NCI-H187 (cell line): ENCODE measurements at regions not wholly inside any gene's neighbourhood (a gene's known extent, or its start where the extent isn't known, plus 50 kb on each side); places are given as distances from the start of the nearest gene placed in this dataset.

Experiments used
- DNase-seq, 2 experiments: peaks; one replicate each; lab custom pipeline; 2025; lab: John Stamatoyannopoulos, UW

- DNase-seq = no peak
Measured at GRCh38 chr15:62573876-62574275, 408.8 kb upstream of the C2CD4B start.

DNA sequence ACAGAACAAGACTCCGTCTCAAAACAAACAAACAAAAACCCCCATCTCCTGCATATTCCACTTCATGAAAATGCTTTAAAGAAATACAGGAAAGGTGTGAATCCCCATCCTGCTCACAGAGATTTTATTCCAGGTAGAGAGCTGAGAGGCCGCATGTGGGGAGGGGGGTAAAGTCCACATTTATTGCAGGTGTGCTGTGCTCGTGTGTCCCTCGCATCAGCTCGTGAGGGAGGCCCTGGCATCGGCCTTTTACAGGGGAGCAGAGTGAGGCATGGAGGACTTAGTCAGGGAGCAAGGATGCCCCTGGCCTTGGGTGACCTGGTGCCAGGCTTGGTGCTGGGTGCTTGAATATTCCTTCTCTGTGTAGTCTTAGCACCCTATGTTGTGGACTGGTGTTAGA, 413.5 kb upstream of the C2CD4B start:
- no peak for DNase-seq

DNA sequence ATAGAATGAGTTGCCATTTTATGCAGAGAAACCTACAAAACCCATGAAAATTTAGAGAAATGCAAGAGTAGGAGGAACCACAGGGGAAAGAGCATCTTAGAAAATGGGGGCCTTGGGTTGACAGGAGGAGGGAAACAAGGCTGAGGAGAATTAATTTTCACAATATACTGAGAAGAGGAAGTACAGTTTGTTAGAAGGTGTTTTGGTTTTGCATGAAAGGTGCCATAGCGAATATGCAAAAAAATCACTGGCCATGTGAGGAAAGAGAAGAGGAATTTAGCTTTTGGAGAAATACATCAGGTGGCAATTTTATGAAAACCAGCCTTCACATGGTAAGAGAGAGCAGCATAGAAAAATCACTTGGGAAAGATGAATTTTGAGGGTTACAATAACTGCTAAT, 413.9 kb upstream of the C2CD4B start:
- DNase-seq = no peak

- no peak for DNase-seq
Measured at GRCh38 chr15:62579842-62580241, 414.8 kb upstream of the C2CD4B start.

DNA sequence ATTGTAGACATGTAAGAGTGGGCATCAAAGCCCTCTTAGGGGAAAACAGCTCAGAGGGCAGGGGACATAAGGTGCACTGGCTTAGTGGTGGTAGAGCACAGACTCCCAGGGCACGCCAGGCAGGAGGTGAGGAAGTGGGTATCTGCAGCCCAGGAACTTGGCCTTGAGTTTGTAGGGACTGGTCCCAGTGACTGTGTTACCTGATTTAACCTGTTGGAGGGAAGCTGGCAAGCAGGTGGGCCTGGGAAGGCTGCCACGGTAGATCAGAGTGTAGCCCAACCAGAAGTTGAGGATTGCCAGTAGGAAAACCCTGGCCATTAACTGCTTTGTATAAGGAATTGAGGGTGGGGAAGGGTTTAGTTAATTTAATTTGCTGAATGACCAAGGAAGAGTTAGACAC, 417.5 kb upstream of the C2CD4B start:
- no peak for DNase-seq

DNA sequence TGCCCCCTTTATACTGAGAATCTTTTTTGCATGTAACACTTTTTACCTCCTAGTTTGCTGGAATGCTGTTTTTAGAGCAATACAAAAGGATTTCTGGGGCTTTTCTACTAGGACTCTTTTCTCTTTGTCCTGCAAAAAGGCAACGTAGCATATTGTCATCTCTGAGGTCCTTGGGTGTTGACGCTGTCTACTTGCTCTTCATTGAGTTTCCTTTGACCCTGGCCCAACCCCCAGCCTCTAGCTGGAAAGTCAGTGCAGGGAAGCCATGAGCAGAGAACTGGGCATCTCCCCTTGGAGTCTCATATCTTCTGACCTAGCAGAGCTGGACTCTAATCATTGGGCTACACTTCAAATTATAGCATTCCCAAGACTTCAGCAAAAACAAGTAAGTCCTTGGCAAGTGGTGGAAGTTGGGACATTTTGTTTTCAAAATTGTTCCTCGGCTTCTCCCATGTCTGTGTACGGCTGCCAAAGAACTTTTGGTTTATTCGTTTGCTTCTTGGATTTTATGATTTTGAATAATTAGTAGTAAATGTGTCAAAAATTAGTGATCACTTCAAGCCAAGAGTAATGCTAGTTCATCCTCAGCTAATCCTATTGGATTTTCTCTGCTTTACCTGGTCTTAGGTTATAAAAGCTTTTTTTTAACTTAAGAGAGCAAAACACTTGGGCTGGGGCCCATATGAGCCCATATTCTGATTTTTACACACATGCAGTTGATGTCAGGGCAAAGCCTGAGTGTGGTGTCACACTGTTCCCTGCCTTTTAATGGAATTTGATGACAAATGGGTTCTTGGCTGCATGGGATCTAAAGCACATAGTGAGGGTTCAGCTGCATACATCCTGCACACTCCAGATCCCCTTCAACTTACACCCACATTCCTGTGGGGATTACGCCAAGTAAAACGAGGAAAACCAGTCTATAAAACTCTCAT, 419.5 kb upstream of the C2CD4B start:
- no peak for DNase-seq

GRCh38 chr15:62588938-62589670, 424.0 kb upstream of the C2CD4B start:
- no peak for DNase-seq

DNA sequence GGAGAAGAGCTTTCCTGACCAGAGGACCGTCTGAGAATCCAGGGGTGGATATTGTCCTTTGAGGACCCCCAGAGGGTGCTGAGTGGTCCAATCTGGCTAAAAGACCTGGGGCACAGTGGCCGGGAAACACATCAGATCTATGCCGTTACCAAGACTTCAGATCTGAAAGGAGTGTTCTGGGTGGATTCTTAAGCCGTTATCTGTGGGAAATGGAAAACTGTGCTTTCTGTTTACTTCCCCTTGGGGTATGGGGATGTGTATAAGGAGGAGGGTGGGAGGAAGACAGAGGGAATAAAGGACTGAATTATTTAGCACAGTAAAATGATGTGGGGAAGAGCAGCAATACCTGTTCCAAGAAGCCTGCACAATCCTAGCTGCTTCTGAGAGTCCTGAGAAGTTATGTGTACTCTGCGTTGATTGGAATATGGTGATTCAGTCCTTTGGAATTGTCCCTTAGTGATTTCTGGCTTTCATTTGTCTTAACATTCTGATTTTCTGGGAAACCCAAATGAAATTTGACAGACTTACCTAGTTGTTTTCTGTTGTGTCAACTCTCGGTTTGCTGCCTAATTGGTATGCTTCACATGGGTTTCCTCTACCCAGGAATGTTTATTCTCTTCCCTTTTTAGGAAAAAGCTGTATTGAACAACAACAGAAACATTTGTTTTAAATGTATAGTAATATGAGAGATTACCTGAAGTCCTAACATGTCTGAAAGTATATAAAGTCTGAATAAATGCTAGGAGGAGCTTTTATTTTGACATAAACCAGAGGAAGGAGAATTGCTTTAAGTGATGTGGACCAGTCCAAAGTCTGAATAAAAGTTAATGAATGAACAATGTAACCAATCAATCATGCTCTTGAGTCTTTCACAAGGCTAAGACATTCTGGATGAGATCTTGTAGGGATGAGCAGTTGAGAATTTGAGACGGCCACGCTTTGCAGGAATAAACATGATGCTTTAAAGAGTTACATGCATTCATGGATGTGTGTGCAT, 427.1 kb upstream of the C2CD4B start:
- DNase-seq = no peak

GRCh38 chr15:62592920-62593319, 427.8 kb upstream of the C2CD4B start:
- no peak for DNase-seq

DNA sequence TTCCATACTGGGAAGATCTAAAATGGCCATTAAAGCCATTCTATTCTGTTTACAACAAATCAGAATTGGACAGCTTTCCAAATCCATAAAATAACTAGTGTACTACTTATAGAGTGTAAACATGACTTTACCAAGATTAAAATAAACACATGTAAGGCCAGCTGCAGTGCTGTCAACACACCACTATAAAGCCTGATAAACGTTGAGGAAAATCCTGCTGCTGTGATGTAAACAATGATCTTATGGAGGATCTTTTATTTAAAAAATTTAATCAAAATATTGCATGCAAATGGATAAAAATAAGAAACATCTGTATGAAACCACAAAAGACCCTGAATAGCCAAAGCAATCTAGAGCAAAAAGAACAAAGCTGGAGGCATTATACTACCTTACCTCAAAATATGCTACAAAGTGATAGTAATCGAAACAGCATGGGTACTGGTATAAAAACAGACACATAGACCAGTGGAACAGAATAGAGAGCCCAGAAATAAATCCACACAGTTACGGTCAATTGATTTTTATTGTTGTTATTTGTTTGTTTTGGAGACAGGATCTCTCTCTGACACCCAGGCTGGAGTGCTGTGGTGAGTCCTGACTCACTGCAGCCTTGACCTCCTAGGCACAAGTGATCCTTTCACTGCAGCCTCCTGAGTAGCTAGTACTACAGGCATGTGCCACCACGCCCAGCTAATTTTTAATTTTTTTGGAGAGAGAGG, 428.8 kb upstream of the C2CD4B start:
- DNase-seq = no peak

GRCh38 chr15:62598217-62598616, 433.1 kb upstream of the C2CD4B start:
- DNase-seq = no peak

DNA sequence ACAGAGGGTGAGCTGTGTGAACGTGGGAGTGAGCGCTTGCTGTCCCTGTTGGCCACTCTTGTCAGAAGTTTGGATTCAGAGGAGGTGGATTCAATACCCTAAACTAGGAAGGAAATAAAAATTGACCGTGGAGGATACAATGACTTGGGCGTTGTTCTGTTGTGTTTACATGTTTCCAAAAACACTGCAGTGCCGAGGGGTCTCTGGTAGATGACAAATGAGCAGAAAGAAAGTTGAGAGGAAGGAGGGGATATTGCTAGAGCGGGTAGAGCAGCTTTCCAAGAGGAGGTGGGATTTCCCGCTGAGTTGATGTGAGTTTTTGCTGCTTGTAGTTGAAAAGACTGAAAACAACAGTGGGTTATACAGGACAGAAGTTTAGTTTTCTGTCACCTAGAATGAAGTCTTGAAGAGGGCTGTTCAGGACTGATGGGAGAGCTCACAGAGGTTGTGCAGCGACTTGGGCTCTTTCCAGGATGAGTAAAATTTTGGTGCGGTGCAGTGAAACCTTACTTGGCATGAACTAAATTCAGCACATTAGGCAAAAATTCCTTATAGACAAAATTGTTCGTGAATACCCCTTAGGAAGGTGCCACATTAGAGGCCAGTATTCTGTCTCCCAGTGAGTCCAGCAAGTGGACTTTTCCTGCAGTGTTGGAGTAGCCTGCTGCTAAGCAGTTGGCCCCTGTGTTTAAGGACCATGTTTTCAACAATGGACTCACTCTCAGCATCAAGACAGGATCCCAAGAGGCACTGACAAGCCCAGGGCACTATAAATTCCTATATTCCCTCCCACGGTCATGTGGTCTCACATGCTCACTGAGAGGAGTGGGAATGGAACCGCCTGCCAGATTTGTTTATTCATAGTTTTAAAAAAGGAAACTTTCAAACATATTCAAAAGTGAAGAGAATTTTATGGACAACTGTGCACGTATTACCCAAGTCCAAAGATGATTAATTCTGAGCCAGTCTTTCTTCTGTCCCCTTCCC, 435.0 kb upstream of the C2CD4B start:
- DNase-seq = no peak

- DNase-seq = no peak
Measured at GRCh38 chr15:62601777-62602545, 436.9 kb upstream of the C2CD4B start.

DNA sequence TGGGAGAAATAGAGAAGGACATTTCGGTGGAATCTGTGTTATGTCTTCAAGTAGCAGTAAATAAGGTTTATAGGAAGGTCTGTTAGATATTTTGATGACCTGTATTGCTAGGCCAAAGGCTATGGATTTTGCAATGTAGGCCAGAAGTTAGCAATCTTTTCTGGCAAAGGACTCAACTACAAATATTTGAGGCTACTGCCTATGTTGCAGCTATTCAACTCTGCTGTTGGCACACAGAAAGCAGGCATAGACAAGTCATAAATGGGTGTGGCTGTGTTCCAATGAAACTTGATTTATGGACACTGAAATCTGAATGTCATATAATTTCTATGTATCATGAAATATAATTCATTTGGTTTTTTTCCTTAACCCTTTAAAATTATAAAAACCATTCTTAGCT, 438.7 kb upstream of the C2CD4B start:
- no peak for DNase-seq

DNA sequence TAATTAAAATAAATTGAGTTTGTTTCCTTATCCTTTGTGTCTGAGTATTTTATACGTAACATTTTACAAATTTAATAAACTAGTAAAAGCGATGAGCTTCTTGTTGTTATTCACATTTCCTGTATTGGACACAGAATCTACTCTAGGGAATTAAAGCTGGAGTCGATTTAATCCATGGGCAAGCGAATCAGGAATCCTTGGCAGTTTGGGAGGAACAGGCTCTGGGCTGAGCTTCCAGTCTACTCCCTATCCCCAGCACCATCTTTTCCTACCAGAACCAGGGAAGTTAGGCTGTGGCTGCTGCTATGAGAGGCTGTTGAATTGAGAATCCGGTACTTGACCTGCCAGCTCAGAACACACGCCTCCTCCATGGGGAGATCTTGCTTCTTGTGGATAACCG, 437.3 kb upstream of the TPM1 start:
- DNase-seq = no peak

- no peak for DNase-seq
Measured at GRCh38 chr15:62606376-62607113, 436.0 kb upstream of the TPM1 start.

DNA sequence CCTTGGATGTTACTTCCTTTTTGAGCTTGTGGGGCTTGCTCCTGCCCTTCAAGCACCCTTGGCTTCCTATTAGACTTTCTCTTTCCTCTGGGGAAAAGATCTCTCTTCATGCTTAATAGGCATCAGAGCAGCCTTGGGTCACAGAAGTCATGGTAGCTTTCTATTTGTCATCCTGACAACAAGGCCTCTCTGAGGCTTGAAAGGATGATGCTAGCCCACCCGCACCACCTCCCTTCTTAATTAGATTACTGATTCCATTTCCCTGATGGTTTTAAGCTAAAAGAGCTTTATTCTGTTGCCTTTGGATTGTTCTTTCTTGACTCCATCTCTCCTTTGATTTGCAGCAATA, 435.5 kb upstream of the TPM1 start:
- DNase-seq = no peak

GRCh38 chr15:62607643-62608042, 434.9 kb upstream of the TPM1 start:
- no peak for DNase-seq

GRCh38 chr15:62608369-62608768, 434.2 kb upstream of the TPM1 start:
- no peak for DNase-seq
